Brain microvascular endothelial cell (primary cell): ENCODE measurements at regions not wholly inside any gene's neighbourhood (a gene's known extent, or its start where the extent isn't known, plus 50 kb on each side); places are given as distances from the start of the nearest gene placed in this dataset.

Experiments
- DNase-seq: peaks from one replicate; pipeline ENCODE4 v3.0.0-alpha.2; 2020
- H3K27ac ChIP-seq: fragments of 250-450 bp; sonication (Bioruptor Pico); 2 replicates; pipeline ENCODE4 v1.5.1; 2020; ENCODE audit warnings: mild to moderate bottlenecking, moderate library complexity
- H3K27me3 ChIP-seq: fragments of 250-450 bp; sonication (Bioruptor Pico); replicated peaks from 2 replicates; pipeline ENCODE4 v1.5.1; 2020; ENCODE audit warnings: mild to moderate bottlenecking
- H3K36me3 ChIP-seq: fragments of 250-450 bp; sonication (Bioruptor Pico); replicated peaks from 2 replicates; pipeline ENCODE4 v1.5.1; 2020; ENCODE audit warnings: mild to moderate bottlenecking
- H3K4me3 ChIP-seq: 2 replicates; pipeline ENCODE4 v1.5.1; 2011; ENCODE audit warnings: low read depth, mild to moderate bottlenecking, control low read depth, low read length, moderate library complexity
- in situ Hi-C: cut with HindIII; loops from 2 replicates; pipeline ENCODE4 v1.10.0; 2017; ENCODE audit warnings: low sequenced_read_pairs, low pct_ligation_motif_present
- TF ChIP-seq, protein P1 (sequence below): IDR thresholded peaks from 2 replicates; pipeline ENCODE4 v1.5.1; 2011; ENCODE audit warnings: low read depth, mild to moderate bottlenecking, moderate library complexity, low read length, control low read depth, inconsistent platforms; ENCODE audit errors: missing control alignments

DNA sequence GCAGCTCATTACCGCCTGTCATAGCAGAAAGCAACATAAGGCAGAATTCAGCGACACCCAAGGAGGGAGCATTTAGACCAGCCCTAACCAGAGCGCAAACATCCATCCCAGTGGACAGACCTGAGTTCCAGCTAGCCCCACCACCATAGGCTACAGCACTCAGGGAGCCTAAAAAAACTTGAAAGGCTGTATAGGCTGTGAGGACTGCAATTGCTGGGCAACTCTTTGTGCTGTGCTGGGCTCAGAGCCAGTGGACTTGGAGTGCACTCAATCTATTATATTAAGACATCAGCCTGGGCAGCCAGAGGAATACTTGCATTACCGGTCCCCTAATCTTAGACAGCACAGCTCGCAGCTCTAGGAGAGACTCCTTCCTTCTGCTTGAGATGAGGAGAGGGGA, 207.3 kb downstream of the KIF2B start:
- in situ Hi-C loops, result no loop called here
- H3K27ac ChIP-seq, result no peak overlapping the region
- no peaks in the 10 kb centered on the region for H3K36me3 ChIP-seq
- no peaks in the 10 kb centered on the region for H3K27me3 ChIP-seq
- DNase-seq, result no peak
- TF ChIP-seq, protein P1, sequence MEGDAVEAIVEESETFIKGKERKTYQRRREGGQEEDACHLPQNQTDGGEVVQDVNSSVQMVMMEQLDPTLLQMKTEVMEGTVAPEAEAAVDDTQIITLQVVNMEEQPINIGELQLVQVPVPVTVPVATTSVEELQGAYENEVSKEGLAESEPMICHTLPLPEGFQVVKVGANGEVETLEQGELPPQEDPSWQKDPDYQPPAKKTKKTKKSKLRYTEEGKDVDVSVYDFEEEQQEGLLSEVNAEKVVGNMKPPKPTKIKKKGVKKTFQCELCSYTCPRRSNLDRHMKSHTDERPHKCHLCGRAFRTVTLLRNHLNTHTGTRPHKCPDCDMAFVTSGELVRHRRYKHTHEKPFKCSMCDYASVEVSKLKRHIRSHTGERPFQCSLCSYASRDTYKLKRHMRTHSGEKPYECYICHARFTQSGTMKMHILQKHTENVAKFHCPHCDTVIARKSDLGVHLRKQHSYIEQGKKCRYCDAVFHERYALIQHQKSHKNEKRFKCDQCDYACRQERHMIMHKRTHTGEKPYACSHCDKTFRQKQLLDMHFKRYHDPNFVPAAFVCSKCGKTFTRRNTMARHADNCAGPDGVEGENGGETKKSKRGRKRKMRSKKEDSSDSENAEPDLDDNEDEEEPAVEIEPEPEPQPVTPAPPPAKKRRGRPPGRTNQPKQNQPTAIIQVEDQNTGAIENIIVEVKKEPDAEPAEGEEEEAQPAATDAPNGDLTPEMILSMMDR, result no peak
- H3K4me3 ChIP-seq, result no peak overlapping the region

DNA sequence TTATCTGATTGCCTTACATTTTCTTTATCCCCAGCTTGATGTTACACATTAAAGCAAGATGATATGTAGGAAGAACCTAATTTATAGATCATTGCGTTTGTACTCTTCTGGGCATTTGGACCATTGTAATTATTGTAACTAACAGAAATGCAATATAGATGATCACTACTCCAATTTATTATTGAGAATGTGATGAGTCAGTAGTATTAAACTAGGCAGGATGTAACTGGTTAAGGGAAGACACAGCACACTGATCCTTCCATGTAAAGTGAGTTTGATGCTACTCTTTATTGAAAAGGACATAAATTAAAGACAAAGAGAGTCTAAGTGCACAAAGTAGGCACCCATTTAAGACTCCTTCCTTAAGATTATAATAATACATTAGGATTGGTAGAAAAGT, 223.8 kb downstream of the KIF2B start:
- Histone ChIP-seq H3K27me3 (no peaks in the 10 kb centered on the region), H3K27ac (no peak overlapping the region), H3K4me3 (no peak overlapping the region), H3K36me3 (no peaks in the 10 kb centered on the region)
- no peak for DNase-seq
- TF ChIP-seq, protein P1, result no peak
- in situ Hi-C loops, result no loop called here

DNA sequence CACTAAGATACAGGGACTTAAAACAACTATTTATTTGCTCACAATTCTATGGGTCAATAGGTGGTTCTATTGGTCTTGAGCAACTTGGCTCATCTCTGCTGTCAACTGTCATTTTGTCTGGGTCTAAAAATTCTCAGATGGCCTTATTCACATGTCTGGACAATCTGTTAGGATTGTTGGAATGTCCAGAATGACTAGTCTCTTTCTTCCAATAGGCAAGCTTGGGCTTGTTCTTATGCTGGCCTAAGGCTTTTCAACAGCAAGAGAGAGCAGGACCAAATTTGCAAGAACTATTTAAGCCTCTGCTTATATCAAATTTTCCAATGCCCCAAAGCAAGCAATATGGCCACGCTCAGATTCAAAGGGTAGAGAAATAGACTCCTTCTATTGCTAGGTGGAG, 240.9 kb downstream of the KIF2B start:
- DNase-seq, result no peak
- H3K27ac ChIP-seq, result no peak overlapping the region
- in situ Hi-C loops, result no loop called here
- no peaks in the 10 kb centered on the region for H3K36me3 ChIP-seq
- no peak overlapping the region for H3K4me3 ChIP-seq
- no peaks in the 10 kb centered on the region for H3K27me3 ChIP-seq
- TF ChIP-seq, protein P1, result no peak

DNA sequence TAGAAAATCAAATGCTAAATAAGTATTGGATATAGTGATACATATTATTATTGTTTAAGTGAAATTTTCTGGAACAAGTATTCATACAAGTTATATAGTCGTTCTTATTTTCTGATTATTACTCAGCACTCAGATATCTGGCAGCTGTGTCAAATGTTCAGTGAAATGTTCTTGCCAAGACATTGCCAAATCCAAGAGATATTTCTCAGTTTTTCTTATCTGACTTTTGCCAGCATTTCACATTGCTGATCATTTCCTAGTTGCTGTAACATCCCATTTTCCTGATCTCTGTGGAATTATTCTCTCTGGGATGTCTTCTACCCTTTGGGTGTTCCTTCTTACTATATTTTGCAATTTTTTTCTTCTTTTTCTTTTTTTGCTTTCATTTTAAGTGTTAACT, 262.3 kb downstream of the KIF2B start:
- Histone ChIP-seq H3K36me3 (no peaks in the 10 kb centered on the region), H3K27ac (no peak overlapping the region), H3K27me3 (no peaks in the 10 kb centered on the region), H3K4me3 (no peak overlapping the region)
- TF ChIP-seq, protein P1, result no peak
- in situ Hi-C loops, result no loop called here
- no peak for DNase-seq

DNA sequence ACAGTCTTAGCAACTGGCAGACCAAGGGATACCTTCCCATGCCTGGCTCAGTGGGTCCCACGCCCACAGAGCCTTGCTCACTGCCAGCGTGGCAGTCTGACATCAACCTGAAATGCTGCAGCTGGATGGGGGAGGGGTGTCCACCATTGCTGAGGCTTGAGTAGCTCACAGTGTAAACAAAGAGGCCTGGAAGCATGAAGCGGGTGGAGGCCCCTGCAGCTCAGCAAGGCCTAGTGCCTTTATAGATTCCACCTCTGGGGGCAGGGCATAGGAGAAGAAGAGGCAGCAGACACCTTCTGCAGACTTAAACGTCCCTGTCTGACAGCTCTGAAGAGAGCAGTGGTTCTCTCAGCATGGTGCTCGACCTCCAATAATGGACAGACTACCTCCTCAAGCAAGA, 263.2 kb downstream of the KIF2B start:
- no peaks in the 10 kb centered on the region for H3K27me3 ChIP-seq
- TF ChIP-seq, protein P1, result no peak
- no peak overlapping the region for H3K27ac ChIP-seq
- DNase-seq, result no peak
- in situ Hi-C loops, result no loop called here
- no peak overlapping the region for H3K4me3 ChIP-seq
- H3K36me3 ChIP-seq, result no peaks in the 10 kb centered on the region

DNA sequence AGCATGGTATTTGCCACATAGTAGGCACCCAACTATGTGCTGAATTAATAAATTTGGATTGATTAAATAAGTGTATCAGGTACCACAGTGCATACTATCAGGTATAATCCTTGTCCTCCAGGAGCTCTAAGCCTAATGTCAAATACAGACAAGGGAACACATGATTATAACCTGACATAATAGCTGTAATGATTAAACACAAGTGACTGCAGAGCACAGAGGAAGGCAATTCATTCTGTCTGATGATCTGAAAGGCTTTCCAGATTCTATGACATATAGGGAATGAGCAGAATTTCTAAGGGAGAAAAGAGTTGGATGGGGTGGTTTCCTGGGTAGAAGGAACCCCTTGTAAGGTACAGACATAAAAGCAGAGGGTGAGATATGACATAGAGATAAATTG, 273.5 kb downstream of the KIF2B start:
- TF ChIP-seq, protein P1, result no peak
- DNase-seq, result no peak
- no peak overlapping the region for H3K4me3 ChIP-seq
- H3K27me3 ChIP-seq, result no peaks in the 10 kb centered on the region
- in situ Hi-C loops, result no loop called here
- H3K27ac ChIP-seq, result no peak overlapping the region
- no peaks in the 10 kb centered on the region for H3K36me3 ChIP-seq
